HCT116 (cell line): ENCODE measurements at regions not wholly inside any gene's neighbourhood (a gene's known extent, or its start where the extent isn't known, plus 50 kb on each side); places are given as distances from the start of the nearest gene placed in this dataset.
A peak's percentile ranks its signal among the peaks of the same experiment; 100 is the strongest.

Source experiments
- ATAC-seq: fragments of 200-7000 bp; cut with Tn5 transposase; 2 replicates; pipeline ENCODE4 v1.9.1; 2020; ENCODE audit warnings: mild to moderate bottlenecking, moderate library complexity
- BruUV-seq: library from RNA; stranded (reverse); fragments of 400-500 nt; replicated peaks from 2 replicates; lab custom pipeline; 2021; lab: Mats Ljungman, UMichigan
- CTCF ChIA-PET: fragments of 300-600 bp; sonication (Branson Sonifier 250); formaldehyde crosslinking; loops from one replicate; lab custom pipeline; 2021; ENCODE audit warnings: antibody characterized with exemption; lab: Charles Lee
- POLR2A ChIA-PET: fragments of 300-600, 350-600 bp; sonication (Branson Sonifier 250); formaldehyde crosslinking; loops from one replicate; lab custom pipeline; 2021; ENCODE audit warnings: antibody characterized with exemption; lab: Charles Lee
- RAD21 ChIA-PET, 2 experiments: fragments of 300-600 bp; sonication (Branson Sonifier 250); formaldehyde crosslinking; loops; one replicate each; lab custom pipeline; 2023; ENCODE audit warnings: low total read pairs in 2 of 2; ENCODE audit not compliant: uncharacterized antibody in 2 of 2, unreplicated experiment in 2 of 2, low non-redundant PET in 1 of 2; lab: Charles Lee
- DNase-seq: peaks from one replicate; pipeline ENCODE4 v3.0.0-alpha.2; 2010; ENCODE audit warnings: low read depth, low spot score
- H2AFZ ChIP-seq: fragments of 200-600 bp; shearing (Covaris generic), sonication (generic); 2 replicates; pipeline ENCODE4 v1.6.1; 2017; ENCODE audit warnings: low read depth, mixed run types, mixed read lengths, antibody characterized with exemption, low read length; ENCODE audit not compliant: poor library complexity, severe bottlenecking
- H3K27ac ChIP-seq: 2 replicates; pipeline ENCODE4 v1.5.1; 2012; ENCODE audit warnings: low read depth, low read length
- H3K27me3 ChIP-seq: fragments of 200-600 bp; sonication (generic); 2 replicates; pipeline ENCODE4 v1.6.1; 2016; ENCODE audit warnings: mixed run types, low read length, mixed read lengths; ENCODE audit not compliant: insufficient read depth
- H3K36me3 ChIP-seq, 2 experiments: fragments of 200-500 bp in 1 of 2; fragments of 200-600 bp in 1 of 2; sonication (Bioruptor generic) in 1 of 2; sonication (generic) in 1 of 2; 2 replicates each; pipeline versions ENCODE4 v1.5.1 to v1.6.1; 2014 to 2016; ENCODE audit warnings: low read length in 2 of 2, inconsistent platforms in 1 of 2, mixed read lengths in 1 of 2, mixed run types in 1 of 2; ENCODE audit not compliant: insufficient read depth in 2 of 2, control insufficient read depth in 1 of 2
- H3K4me1 ChIP-seq, 2 experiments: fragments of 200-600 bp in 1 of 2; sonication (generic) in 1 of 2; 2 replicates each; pipeline versions ENCODE4 v1.5.1 to v1.6.1; 2012 to 2017; ENCODE audit warnings: low read length in 2 of 2, inconsistent platforms in 1 of 2, mild to moderate bottlenecking in 1 of 2, mixed read lengths in 1 of 2, mixed run types in 1 of 2, moderate library complexity in 1 of 2; ENCODE audit not compliant: insufficient read depth in 2 of 2, control insufficient read depth in 1 of 2
- H3K4me2 ChIP-seq: fragments of 200-600 bp; sonication (generic); 2 replicates; pipeline ENCODE4 v1.6.1; 2017; ENCODE audit warnings: mixed run types, low read length, mixed read lengths
- H3K4me3 ChIP-seq, 2 experiments: fragments of 200-600 bp in 1 of 2; sonication (generic) in 1 of 2; replicated peaks in 1 of 2; 2 replicates each; pipeline ENCODE4 v1.5.1; 2011 to 2016; ENCODE audit warnings: low read length in 2 of 2, control low read depth in 1 of 2, low read depth in 1 of 2, mild to moderate bottlenecking in 1 of 2, mixed read lengths in 1 of 2, mixed run types in 1 of 2
- H3K79me2 ChIP-seq: fragments of 200-600 bp; sonication (generic); 2 replicates; pipeline ENCODE4 v1.6.1; 2017; ENCODE audit warnings: mild to moderate bottlenecking, mixed run types, low read length, moderate library complexity, mixed read lengths; ENCODE audit not compliant: insufficient read depth
- H3K9ac ChIP-seq: fragments of 200-600 bp; sonication (generic); 2 replicates; pipeline ENCODE4 v1.6.1; 2016; ENCODE audit warnings: low read length, mixed read lengths
- H3K9me2 ChIP-seq: fragments of 200-600 bp; sonication (generic), shearing (Covaris generic); 2 replicates; pipeline ENCODE4 v1.6.1; 2017; ENCODE audit warnings: mixed run types, mild to moderate bottlenecking, moderate library complexity; ENCODE audit not compliant: insufficient read depth
- H3K9me3 ChIP-seq, 2 experiments: fragments of 200-500 bp in 1 of 2; fragments of 200-600 bp in 1 of 2; sonication (Bioruptor generic) in 1 of 2; sonication (generic) in 1 of 2; 2 replicates each; pipeline ENCODE4 v1.6.1; 2014 to 2017; ENCODE audit warnings: low read length in 2 of 2, mixed read lengths in 2 of 2, inconsistent platforms in 1 of 2, low read depth in 1 of 2, mild to moderate bottlenecking in 1 of 2, mixed run types in 1 of 2, moderate library complexity in 1 of 2; ENCODE audit not compliant: control insufficient read depth in 1 of 2, insufficient read depth in 1 of 2
- H4K20me1 ChIP-seq: fragments of 200-600 bp; sonication (generic), shearing (Covaris generic); 2 replicates; pipeline ENCODE4 v1.6.1; 2017; ENCODE audit warnings: mixed run types, mild to moderate bottlenecking, moderate library complexity; ENCODE audit not compliant: insufficient read depth
- CBX3 ChIP-seq: IDR thresholded peaks from 2 replicates; pipeline ENCODE4 v1.6.1; 2012; ENCODE audit warnings: low read depth
- ELF1 ChIP-seq: IDR thresholded peaks from 2 replicates; pipeline ENCODE4 v1.6.1; 2012; ENCODE audit warnings: low read depth, borderline replicate concordance
- EZH2phosphoT487 ChIP-seq: fragments of 200-600 bp; IDR thresholded peaks from 2 replicates; pipeline ENCODE4 v1.6.1; 2018; ENCODE audit warnings: antibody characterized with exemption, borderline replicate concordance
- FOSL1 ChIP-seq: IDR thresholded peaks from 2 replicates; pipeline ENCODE4 v1.6.1; 2012; ENCODE audit warnings: low read depth
- JUND ChIP-seq: IDR thresholded peaks from 2 replicates; pipeline ENCODE4 v1.6.1; 2012
- POLR2A ChIP-seq: IDR thresholded peaks from 2 replicates; pipeline ENCODE4 v1.7.0; 2011; ENCODE audit warnings: borderline replicate concordance; ENCODE audit not compliant: insufficient read depth, insufficient read length; ENCODE audit errors: extremely low read depth
- RAD21 ChIP-seq: IDR thresholded peaks from 2 replicates; pipeline ENCODE4 v1.6.1; 2012; ENCODE audit warnings: low read depth, mild to moderate bottlenecking
- SIN3A ChIP-seq: IDR thresholded peaks from 2 replicates; pipeline ENCODE4 v1.6.1; 2012; ENCODE audit warnings: low read depth
- SRF ChIP-seq: IDR thresholded peaks from 2 replicates; pipeline ENCODE4 v1.6.1; 2012; ENCODE audit warnings: low read depth
- ZBTB33 ChIP-seq: IDR thresholded peaks from 2 replicates; pipeline ENCODE4 v1.6.1; 2011; ENCODE audit warnings: mild to moderate bottlenecking, low read length, moderate library complexity; ENCODE audit not compliant: insufficient replicate concordance; ENCODE audit errors: extremely low read depth
- ZNF274 ChIP-seq: fragments of 200-500 bp; sonication (Bioruptor generic); IDR thresholded peaks from 2 replicates; pipeline ENCODE4 v1.6.1; 2014; ENCODE audit warnings: mild to moderate bottlenecking, low read depth, low read length, inconsistent platforms
- intact Hi-C: fragments of 100-400 bp; cut with micrococcal nuclease; formaldehyde crosslinking; loops from 2 replicates; pipeline ENCODE4 v1.10.0; 2022
- TF ChIP-seq, protein P1 (sequence below), 3 experiments: fragments of 200-600 bp in 1 of 3; sonication (generic) in 1 of 3; IDR thresholded peaks in 2 of 3; conservative IDR thresholded peaks in 1 of 3; 2 replicates each; pipeline ENCODE4 v1.5.1; 2012 to 2017; ENCODE audit warnings: low read depth in 2 of 3, low read length in 2 of 3, antibody characterized with exemption in 1 of 3, borderline replicate concordance in 1 of 3, control low read depth in 1 of 3, mild to moderate bottlenecking in 1 of 3, mixed read lengths in 1 of 3, mixed run types in 1 of 3, moderate library complexity in 1 of 3; ENCODE audit not compliant: insufficient read depth in 1 of 3
- TF ChIP-seq, protein P2 (sequence below): IDR thresholded peaks from 2 replicates; pipeline ENCODE4 v1.6.1; 2012

DNA sequence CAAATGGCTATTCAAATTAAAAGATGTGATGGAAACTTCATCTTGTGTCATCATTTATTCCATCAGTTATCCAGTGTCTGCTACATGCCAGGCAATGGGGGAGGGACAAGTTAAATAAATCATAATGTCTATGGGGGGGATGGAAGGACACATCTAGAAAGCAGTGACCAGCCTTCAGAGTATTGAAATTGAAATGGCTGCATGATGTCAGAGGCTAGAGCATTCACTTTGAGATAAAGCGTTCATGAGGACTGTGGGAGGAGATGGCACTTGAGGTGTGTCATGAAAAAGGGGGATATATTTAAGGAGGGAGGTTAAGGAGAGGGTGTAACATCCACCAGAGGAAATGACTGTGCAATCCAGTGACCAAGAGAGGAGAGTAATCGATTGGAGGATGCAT is 50.6 kb downstream of the SLIT2 start:
- H3K9me3 ChIP-seq = no peaks in the 10 kb centered on the region
- no peak for TF ChIP-seq ZNF274
- no peak for TF ChIP-seq EZH2phosphoT487
- TF ChIP-seq ELF1 = no peak
- TF ChIP-seq SRF = no peak
- no peak for TF ChIP-seq SIN3A
- TF ChIP-seq POLR2A = no peak
- no peak for TF ChIP-seq ZBTB33
- no peak for TF ChIP-seq JUND
- no peak for TF ChIP-seq FOSL1
- no peak overlapping the region for H3K9ac ChIP-seq
- ChIA-PET RAD21 (no interaction called here), POLR2A (no interaction called here), CTCF (no interaction called here)
- H3K79me2 ChIP-seq = no peaks in the 10 kb centered on the region
- H3K4me3 ChIP-seq = no peak overlapping the region
- no peaks in the 10 kb centered on the region for H3K9me2 ChIP-seq
- no peak for DNase-seq
- H3K27ac ChIP-seq = no peak overlapping the region
- intact Hi-C loops = no loop called here
- H3K4me2 ChIP-seq = no peak overlapping the region
- H3K4me1 ChIP-seq = no peaks in the 10 kb centered on the region
- ATAC-seq = no peak
- no peak overlapping the region for H2AFZ ChIP-seq
- no peaks in the 10 kb centered on the region for H4K20me1 ChIP-seq
- no TSS peak for BruUV-seq
- H3K27me3 ChIP-seq = no peaks in the 10 kb centered on the region
- no peaks in the 10 kb centered on the region for H3K36me3 ChIP-seq

GRCh38 chr4:20305976-20306375 is 54.3 kb downstream of the SLIT2 start:
- ChIA-PET RAD21 (no interaction called here), POLR2A (no interaction called here), CTCF (no interaction called here)
- Histone ChIP-seq H3K4me1 (no peaks in the 10 kb centered on the region), H4K20me1 (no peaks in the 10 kb centered on the region), H2AFZ (no peak overlapping the region), H3K36me3 (no peaks in the 10 kb centered on the region), H3K27ac (no peak overlapping the region), H3K9me3 (no peaks in the 10 kb centered on the region), H3K9me2 (no peaks in the 10 kb centered on the region), H3K9ac (no peak overlapping the region), H3K4me2 (no peak overlapping the region), H3K4me3 (no peak overlapping the region), H3K27me3 (no peaks in the 10 kb centered on the region), H3K79me2 (no peaks in the 10 kb centered on the region)
- DNase-seq (no peak), ATAC-seq (no peak)
- intact Hi-C loops = no loop called here
- BruUV-seq = no TSS peak
- TF ChIP-seq RAD21 (peak; percentile 13; the same call in 1 of the 2 replicates), CBX3 (no peak), ELF1 (no peak), JUND (no peak), POLR2A (no peak)
- TF ChIP-seq, protein P1, sequence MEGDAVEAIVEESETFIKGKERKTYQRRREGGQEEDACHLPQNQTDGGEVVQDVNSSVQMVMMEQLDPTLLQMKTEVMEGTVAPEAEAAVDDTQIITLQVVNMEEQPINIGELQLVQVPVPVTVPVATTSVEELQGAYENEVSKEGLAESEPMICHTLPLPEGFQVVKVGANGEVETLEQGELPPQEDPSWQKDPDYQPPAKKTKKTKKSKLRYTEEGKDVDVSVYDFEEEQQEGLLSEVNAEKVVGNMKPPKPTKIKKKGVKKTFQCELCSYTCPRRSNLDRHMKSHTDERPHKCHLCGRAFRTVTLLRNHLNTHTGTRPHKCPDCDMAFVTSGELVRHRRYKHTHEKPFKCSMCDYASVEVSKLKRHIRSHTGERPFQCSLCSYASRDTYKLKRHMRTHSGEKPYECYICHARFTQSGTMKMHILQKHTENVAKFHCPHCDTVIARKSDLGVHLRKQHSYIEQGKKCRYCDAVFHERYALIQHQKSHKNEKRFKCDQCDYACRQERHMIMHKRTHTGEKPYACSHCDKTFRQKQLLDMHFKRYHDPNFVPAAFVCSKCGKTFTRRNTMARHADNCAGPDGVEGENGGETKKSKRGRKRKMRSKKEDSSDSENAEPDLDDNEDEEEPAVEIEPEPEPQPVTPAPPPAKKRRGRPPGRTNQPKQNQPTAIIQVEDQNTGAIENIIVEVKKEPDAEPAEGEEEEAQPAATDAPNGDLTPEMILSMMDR (IDR thresholded peaks at IDR 0.05 in 2 of 3, conservative IDR thresholded peaks at IDR 0.05 in 1 of 3; ENCODE audit: borderline replicate concordance in 1 of 3, insufficient read depth in 1 of 3, low read depth in 2 of 3, low read length in 2 of 3) = peak in 2 of 3 experiments; percentile 0 to 36; a peak in 1 of 6 replicates
- TF ChIP-seq, protein P2, sequence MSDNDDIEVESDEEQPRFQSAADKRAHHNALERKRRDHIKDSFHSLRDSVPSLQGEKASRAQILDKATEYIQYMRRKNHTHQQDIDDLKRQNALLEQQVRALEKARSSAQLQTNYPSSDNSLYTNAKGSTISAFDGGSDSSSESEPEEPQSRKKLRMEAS = no peak
